GM19452 (cell line): ENCODE measurements at regions not wholly inside any gene's neighbourhood (a gene's known extent, or its start where the extent isn't known, plus 50 kb on each side); places are given as distances from the start of the nearest gene placed in this dataset.

Experiments used
- ATAC-seq: cut with Tn5 transposase; IDR thresholded peaks from one replicate; pipeline ENCODE4 v1.9.1; 2021; ENCODE audit not compliant: unreplicated experiment

DNA sequence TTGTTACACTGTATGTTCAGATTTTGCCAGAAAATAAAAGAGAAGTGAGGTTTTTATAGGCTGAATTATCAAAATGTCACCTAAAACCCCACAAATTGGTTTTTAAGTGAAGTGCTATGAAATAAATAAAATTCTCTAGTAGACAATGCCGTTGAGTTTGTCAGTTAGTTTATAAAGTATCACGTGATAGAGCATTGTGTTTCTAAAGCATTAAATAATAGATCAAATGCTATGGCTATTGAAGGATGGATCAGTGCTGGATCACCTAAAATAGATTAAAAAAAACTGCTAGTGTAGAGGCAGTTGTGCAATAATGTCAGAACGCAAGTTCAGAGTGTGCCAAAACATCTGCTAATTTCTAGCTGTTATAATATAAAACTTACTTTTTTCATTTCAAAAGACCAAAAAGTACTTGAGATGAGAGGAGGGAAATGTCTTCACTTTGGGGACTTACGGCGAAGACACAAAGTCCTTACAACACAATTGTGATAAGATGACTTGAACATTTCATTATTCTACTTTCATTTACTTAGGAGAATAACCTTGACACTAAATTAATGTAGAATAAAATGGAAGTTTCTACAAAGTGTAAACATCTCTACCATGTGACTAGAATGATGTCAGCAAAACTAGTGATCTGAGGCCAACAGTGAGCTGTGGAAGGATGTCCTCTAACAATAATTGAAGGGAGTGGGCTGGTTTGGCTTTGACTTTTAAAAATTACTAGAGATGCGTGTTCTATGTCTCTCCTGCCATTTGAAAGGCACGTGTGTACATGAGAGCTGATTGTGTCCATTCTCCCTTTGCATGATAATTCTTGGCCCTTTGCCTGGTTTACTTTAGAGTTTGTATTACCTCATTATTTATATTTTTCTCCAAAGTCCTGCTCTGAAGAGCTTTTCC, 154.4 kb upstream of the PDE3A start:
- no peak for ATAC-seq

GRCh38 chr12:20220339-20220738, 148.0 kb upstream of the PDE3A start:
- no peak for ATAC-seq

DNA sequence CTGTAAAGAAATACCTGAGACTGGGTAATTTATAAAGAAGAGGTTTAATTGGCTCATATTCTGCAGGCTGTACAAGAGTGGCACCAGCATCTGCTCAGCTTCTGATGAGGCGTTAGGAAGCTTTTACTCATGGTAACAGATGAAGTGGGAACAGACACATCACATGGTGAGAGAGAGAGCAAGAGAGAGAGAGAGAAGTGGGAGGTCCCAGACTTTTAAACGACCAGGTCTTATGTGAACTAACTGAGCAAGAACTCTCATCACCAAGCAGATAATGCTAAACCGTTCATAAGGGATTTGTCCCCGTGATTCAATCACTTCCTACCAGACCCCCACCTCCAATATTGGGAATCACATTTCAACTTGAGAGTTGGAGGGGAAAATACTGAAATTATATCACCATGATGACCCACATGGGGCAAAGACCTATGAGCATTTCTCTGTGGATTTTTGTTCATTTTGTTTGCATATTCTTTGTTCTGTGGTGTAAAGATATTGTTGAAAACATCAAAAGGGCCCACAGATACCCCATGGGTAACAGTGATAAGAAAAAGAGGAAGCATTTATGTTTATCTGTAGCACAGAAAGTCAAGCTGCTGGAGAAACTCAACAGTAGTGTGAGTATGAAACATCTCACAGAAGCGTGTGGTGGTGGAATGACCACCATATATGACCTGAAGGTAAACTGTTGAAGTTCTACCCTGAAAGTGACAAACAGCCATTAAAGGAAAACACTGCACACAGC, 135.2 kb upstream of the PDE3A start:
- ATAC-seq, result no peak

GRCh38 chr12:20234474-20234873, 133.9 kb upstream of the PDE3A start:
- no peak for ATAC-seq

DNA sequence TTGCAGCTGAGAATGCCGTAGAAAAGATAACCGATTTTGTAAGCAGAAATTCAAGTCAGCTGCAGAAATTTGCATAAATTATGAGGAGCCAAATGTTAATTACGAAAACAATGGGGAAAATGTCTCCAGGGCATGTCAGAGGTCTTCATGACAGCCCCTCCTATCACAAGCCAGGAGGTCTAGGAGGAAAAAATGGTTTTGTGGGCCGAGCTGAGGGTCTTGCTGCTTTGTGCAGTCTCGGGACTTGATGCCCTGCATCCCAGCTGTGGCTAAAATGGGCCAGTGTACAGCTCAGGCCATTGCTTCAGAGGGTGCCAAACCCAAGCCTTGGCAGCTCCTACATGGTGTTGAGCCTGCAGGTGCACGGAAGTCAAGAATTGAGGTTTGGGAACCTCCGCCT, 131.2 kb upstream of the PDE3A start:
- ATAC-seq, result no peak

- no peak for ATAC-seq
Measured at GRCh38 chr12:20245491-20245890, 122.8 kb upstream of the PDE3A start.

- ATAC-seq, result no peak
Measured at GRCh38 chr12:20248646-20249045, 119.7 kb upstream of the PDE3A start.

DNA sequence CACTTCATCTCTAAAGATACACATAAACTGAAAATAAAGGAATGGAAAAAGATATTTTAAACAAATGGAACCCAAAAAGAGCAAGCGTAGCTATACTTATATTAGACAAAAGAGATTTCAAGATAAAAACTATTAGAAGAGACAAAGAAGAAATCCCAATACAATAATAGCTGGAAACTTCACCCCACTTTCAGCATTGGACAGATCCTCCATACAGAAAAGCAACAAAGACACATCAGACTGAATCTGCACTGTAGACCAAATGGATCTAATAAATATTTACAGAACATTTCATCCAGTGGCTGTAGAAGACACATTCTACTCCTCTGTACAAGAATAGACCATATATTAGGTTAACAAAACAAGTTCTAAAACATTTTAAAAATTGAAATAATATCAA, 117.6 kb upstream of the PDE3A start:
- no peak for ATAC-seq

DNA sequence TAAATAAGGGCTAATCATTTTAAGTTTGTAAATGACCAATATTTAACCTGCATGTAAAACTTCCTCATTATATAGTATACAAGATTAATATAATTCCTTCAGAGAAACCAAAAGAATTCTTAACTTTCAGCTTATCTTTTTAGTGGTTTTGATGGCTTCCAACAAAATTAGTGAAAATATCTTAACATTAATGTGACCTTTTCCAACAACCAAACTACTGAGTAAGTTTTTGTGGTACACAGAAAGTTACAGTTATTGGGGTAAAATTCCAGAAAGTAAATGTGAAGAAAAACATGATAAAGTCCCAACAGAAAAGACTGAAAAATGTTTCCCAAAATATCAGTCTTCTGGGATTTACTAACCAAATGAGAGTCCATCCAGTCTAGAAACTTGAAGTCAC, 111.0 kb upstream of the PDE3A start:
- ATAC-seq, result no peak

- ATAC-seq, result no peak
Measured at GRCh38 chr12:20259786-20260185, 108.6 kb upstream of the PDE3A start.

DNA sequence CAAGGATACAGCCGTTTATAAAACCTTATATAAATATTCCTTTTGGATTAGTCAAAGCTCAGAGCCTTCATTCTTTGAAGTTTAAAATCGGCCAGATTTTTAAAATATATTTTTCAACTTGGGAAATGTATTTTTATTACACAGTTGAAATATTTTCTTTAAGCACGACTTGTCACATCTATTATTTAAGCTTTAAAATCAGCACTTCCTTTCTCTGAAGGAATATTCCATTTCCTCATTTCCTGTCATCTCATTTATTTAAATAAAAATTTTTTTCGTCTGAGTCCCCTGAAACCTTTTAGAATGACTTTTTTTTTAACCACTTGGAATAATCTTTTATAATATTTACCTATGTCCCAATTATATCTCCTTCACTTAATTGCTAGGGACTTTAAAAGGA, 107.5 kb upstream of the PDE3A start:
- no peak for ATAC-seq

- no peak for ATAC-seq
Measured at GRCh38 chr12:20262119-20262518, 106.2 kb upstream of the PDE3A start.

DNA sequence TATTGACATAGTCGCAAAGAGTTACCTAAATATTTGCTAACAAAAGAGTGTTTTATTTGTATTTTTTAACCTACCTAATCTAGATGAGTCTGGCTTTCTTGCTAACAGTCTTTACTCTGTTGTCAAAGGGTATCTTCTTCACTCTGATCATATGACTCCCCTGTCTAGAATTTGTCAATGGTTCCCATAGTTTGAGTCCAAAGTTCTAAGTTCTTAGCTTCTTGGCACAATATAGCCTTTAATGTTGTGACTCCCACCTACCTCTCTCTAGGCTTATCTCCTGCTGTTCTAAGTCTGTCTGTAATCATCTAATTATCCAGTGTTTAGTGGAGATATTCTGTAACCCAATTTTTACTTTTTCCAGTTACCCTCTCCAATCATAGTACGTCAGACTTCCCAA, 104.3 kb upstream of the PDE3A start:
- ATAC-seq, result no peak

- no peak for ATAC-seq
Measured at GRCh38 chr12:20264608-20265114, 103.7 kb upstream of the PDE3A start.

DNA sequence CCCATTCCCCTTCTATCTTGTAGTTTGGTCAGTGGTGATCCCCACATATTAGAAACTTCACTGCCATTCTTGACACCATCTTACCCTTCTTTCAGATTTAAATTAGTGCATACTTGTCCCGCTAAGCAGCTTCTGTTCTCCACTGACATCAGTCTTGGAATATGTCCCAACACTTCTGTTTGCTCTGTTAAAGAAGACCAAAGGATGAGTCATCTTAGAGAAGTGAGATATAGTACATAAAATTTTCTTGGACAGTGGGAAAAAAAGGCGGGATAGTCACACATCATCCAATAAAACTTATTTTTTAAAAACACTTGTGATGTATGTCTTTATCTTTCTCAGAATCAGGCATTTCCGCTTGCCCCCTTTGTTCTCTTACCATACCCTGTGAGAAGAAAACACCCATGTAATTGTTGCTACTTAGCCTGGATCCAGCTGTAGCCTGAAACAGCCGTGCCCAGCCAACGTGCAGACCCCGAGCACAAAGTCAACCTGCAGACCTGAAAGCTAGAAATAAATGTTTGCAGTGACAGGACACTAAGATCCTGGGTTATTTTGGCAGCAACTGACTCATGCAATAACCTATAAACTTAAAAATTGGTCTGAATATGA, 100.1 kb upstream of the PDE3A start:
- no peak for ATAC-seq

DNA sequence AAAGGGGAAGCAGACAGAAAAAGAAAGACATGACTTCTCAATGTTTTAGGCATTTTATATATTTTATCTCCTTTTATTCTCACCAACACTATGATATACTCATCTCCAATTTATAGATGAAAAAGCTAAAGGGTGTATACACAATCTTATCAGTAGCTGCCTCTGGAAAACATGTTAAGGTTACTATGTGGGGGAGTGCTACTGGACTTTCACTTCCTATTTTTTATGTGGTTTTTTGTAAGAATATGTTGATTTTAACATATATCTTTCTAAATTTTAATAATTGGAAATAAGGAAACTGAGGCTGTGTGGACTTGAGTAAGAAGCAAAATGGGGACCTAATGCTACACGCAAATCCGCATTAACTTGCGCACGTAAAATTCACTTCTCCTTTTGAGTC, 99.6 kb upstream of the PDE3A start:
- no peak for ATAC-seq

- ATAC-seq, result no peak
Measured at GRCh38 chr12:20269337-20270067, 98.8 kb upstream of the PDE3A start.

GRCh38 chr12:20270557-20270956, 97.8 kb upstream of the PDE3A start:
- ATAC-seq, result no peak

DNA sequence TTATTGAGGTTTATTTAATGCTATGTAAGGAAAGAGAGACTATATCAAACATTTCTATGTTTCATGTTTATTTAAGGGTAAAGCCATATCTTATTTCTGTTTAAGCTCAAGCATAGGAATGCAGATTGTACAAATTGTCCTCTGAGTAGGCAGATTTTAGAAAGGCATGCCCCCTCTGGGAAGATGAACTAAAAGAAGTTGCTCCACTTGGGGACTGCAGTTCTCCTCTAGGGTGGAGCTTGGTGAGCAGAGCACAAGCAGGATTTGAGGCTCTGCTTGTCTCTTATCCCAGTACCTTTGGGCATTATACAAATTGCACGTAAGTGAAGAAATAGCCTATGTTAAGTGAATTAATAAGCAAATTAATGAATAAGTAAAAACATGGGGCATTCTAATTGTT, 96.2 kb upstream of the PDE3A start:
- no peak for ATAC-seq

- no peak for ATAC-seq
Measured at GRCh38 chr12:20272801-20273200, 95.5 kb upstream of the PDE3A start.

DNA sequence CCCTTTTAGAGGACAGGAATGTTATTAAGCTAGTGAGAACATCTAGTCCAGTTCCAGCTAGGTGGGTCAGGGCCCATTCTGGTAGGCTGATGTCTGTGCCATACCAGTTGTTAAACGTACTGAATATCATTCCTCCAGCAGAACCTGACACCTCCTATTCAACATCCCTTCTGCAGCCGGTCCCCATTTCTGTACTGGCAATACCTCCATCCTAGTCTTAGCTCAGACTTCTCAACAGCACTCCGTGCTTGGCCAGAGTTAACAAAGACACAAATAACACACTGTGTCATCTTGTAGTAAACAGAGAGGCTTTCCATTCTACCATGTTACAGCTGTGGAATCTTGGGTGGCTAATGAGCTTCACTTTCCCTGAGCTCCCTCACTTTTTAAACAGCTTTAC, 94.3 kb upstream of the PDE3A start:
- no peak for ATAC-seq
